ENCODE measurements at regions not wholly inside any gene's neighbourhood (a gene's known extent, or its start where the extent isn't known, plus 50 kb on each side); places are given as distances from the start of the nearest gene placed in this dataset.

GRCh38 chr3:160078533-160078932 lies 89.9 kb downstream of the IL12A start:
- TF ChIP-seq, protein P1, sequence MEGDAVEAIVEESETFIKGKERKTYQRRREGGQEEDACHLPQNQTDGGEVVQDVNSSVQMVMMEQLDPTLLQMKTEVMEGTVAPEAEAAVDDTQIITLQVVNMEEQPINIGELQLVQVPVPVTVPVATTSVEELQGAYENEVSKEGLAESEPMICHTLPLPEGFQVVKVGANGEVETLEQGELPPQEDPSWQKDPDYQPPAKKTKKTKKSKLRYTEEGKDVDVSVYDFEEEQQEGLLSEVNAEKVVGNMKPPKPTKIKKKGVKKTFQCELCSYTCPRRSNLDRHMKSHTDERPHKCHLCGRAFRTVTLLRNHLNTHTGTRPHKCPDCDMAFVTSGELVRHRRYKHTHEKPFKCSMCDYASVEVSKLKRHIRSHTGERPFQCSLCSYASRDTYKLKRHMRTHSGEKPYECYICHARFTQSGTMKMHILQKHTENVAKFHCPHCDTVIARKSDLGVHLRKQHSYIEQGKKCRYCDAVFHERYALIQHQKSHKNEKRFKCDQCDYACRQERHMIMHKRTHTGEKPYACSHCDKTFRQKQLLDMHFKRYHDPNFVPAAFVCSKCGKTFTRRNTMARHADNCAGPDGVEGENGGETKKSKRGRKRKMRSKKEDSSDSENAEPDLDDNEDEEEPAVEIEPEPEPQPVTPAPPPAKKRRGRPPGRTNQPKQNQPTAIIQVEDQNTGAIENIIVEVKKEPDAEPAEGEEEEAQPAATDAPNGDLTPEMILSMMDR (IDR thresholded peaks at IDR 0.05 in 8 of 11, conservative IDR thresholded peaks at IDR 0.05 in 3 of 11), result no peak
- TF ChIP-seq POLR2A (IDR thresholded peaks at IDR 0.05) (no peak), POLR2AphosphoS5 (IDR thresholded peaks at IDR 0.05) (no peak)

Data from spleen (tissue), 7 donors.